ENCODE measurements at regions not wholly inside any gene's neighbourhood (a gene's known extent, or its start where the extent isn't known, plus 50 kb on each side); places are given as distances from the start of the nearest gene placed in this dataset.

DNA sequence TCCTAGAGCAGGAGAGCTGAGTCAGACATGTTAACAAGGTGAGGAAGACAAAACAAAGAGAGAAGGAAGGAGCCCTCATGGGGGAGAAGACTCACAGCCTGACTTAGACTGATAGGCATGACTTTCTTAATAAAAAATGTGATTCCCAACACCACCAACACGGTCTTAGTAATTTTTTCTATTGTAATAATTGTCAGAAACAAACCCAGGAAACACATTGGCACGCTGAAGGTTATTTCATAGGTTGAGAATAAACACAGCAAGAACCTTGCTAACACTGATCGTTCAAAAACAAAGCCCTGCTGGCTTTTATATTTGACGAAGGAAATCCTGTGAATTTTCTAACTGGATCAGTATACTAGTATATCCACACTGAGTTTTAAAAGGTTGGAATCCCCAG, 286.8 kb downstream of the HACE1 start:
- Histone ChIP-seq H3K27me3 (no peaks in the 10 kb centered on the region), H3K4me1 (replicated peaks in 1 of 2) (no peaks in the 10 kb centered on the region), H3K4me3 (no peak overlapping the region), H3K36me3 (replicated peaks in 1 of 2) (no peaks in the 10 kb centered on the region), H3K27ac (no peak overlapping the region), H3K9me3 (replicated peaks in 1 of 3) (no peaks in the 10 kb centered on the region)
- intact Hi-C loops (cut with DNase I) = no loop called here
- no peak for DNase-seq
- WGBS, 4 donors = 70 to 73% (median 73%) methylated on average over 4 of the region's 4 CpGs
- TF ChIP-seq POLR2A (IDR thresholded peaks at IDR 0.05) = no peak
- TF ChIP-seq, protein P1, sequence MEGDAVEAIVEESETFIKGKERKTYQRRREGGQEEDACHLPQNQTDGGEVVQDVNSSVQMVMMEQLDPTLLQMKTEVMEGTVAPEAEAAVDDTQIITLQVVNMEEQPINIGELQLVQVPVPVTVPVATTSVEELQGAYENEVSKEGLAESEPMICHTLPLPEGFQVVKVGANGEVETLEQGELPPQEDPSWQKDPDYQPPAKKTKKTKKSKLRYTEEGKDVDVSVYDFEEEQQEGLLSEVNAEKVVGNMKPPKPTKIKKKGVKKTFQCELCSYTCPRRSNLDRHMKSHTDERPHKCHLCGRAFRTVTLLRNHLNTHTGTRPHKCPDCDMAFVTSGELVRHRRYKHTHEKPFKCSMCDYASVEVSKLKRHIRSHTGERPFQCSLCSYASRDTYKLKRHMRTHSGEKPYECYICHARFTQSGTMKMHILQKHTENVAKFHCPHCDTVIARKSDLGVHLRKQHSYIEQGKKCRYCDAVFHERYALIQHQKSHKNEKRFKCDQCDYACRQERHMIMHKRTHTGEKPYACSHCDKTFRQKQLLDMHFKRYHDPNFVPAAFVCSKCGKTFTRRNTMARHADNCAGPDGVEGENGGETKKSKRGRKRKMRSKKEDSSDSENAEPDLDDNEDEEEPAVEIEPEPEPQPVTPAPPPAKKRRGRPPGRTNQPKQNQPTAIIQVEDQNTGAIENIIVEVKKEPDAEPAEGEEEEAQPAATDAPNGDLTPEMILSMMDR (IDR thresholded peaks at IDR 0.05) = no peak

GRCh38 chr6:104566411-104566810, 293.3 kb downstream of the HACE1 start:
- intact Hi-C loops (cut with DNase I) = no loop called here
- no peak overlapping the region for H3K27ac ChIP-seq
- 68 to 75% (median 69%) methylated on average over 3 of the region's 3 CpGs for WGBS, 4 donors
- DNase-seq = no peak
- no peaks in the 10 kb centered on the region for H3K9me3 ChIP-seq (replicated peaks in 1 of 3)
- TF ChIP-seq, protein P1 (IDR thresholded peaks at IDR 0.05) = no peak
- TF ChIP-seq POLR2A (IDR thresholded peaks at IDR 0.05) = no peak
- no peak overlapping the region for H3K4me3 ChIP-seq
- H3K27me3 ChIP-seq = no peaks in the 10 kb centered on the region
- H3K36me3 ChIP-seq (replicated peaks in 1 of 2) = no peaks in the 10 kb centered on the region
- H3K4me1 ChIP-seq (replicated peaks in 1 of 2) = no peaks in the 10 kb centered on the region

DNA sequence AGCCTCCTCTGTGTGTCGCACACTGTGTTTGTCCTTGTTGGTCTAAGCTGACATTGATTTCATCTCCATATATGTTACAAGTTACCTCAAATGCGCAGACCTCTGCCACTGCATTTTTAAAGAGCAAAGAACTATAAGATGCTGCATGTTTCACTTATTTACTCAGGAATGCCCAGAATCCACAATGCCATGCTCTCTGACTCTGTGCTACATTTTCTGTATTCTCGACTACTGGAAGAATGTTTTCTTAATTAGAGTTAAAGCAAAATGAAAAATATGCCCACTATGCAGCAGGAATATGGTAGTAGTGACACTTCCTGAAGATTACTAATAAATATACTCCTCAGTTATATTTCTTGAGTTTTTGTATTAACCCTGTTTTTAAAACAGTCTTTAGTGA, 296.4 kb downstream of the HACE1 start:
- Histone ChIP-seq H3K36me3 (replicated peaks in 1 of 2) (no peaks in the 10 kb centered on the region), H3K27ac (no peak overlapping the region), H3K27me3 (no peaks in the 10 kb centered on the region), H3K4me3 (no peak overlapping the region), H3K9me3 (replicated peaks in 1 of 3) (no peaks in the 10 kb centered on the region), H3K4me1 (replicated peaks in 1 of 2) (peaks cover 0 to 7% of the 10 kb centered on the region in 2 donors)
- 75 to 82% (median 79%) methylated on average over 3 of the region's 3 CpGs for WGBS, 4 donors
- TF ChIP-seq, protein P1 (IDR thresholded peaks at IDR 0.05) = no peak
- no peak for TF ChIP-seq POLR2A (IDR thresholded peaks at IDR 0.05)
- intact Hi-C loops (cut with DNase I) = no loop called here
- DNase-seq = no peak

DNA sequence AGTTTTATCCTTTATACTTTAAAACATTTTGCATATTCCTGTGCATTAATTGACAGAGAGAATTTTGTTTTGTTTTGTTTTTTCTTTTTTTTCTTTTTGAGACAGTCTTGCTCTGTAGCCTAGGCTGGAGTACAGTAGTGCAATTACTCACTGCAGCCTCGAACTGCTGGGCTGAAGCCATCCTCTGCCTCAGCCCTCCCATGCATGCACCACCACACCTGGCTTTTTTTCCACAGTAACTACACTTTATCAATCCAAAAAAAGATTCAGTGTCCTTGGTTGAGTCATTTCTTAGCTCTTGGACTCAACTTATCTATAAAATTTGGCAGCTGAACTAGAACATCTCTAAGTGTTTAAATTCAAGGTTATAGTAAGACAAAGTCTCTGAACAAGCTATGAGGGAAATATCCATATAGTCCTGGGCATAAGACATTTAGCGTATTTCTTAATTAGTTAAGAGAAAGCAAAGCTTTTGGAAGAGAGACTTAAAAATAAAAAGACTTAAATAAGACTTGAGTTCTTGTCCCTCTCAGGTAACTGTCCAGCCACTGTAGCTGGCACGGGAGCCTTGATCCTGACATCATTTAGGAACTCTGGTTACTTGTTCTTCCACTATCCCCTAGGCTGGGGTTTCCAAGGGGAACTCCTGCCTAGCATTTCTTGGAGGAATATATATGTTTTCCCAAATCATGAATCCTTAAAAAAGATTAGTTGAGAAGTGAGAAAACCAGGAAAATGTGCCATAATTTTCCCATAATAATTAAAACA, 300.1 kb downstream of the HACE1 start:
- Histone ChIP-seq H3K27ac (no peak overlapping the region), H3K9me3 (replicated peaks in 1 of 3) (no peaks in the 10 kb centered on the region), H3K36me3 (replicated peaks in 1 of 2) (no peaks in the 10 kb centered on the region), H3K27me3 (no peaks in the 10 kb centered on the region), H3K4me1 (replicated peaks in 1 of 2) (peaks cover 0 to 7% of the 10 kb centered on the region in 2 donors), H3K4me3 (no peak overlapping the region)
- peak in 2 of 7 donors; percentile 13 to 21 for DNase-seq
- intact Hi-C loops (cut with DNase I) = no loop called here
- 59 to 65% (median 62%) methylated on average over 3 of the region's 3 CpGs for WGBS, 4 donors
- TF ChIP-seq, protein P1 (IDR thresholded peaks at IDR 0.05) = no peak
- TF ChIP-seq POLR2A (IDR thresholded peaks at IDR 0.05) = no peak
